ENCODE measurements at regions not wholly inside any gene's neighbourhood (a gene's known extent, or its start where the extent isn't known, plus 50 kb on each side); places are given as distances from the start of the nearest gene placed in this dataset.

- Histone ChIP-seq H3K79me2 (ENCODE audit: low read length) (no peaks in the 10 kb centered on the region), H3K9ac (ENCODE audit: low read length) (no peak overlapping the region), H3K27me3 (ENCODE audit: low read length) (no peaks in the 10 kb centered on the region), H3K4me1 (ENCODE audit: low read length) (no peaks in the 10 kb centered on the region), H2AFZ (ENCODE audit: low read length) (no peak overlapping the region), H3K4me3 (ENCODE audit: low read length) (no peak overlapping the region), H3K27ac (ENCODE audit: low read length) (no peak overlapping the region), H3K9me2 (replicated peaks; ENCODE audit: insufficient read depth, low read length) (no peaks in the 10 kb centered on the region), H3K4me2 (ENCODE audit: low read depth, low read length, poor library complexity, severe bottlenecking) (no peak overlapping the region), H3K9me3 (ENCODE audit: low read length) (no peaks in the 10 kb centered on the region), H4K20me1 (ENCODE audit: insufficient read depth, low read depth, low read length) (no peaks in the 10 kb centered on the region), H3K36me3 (ENCODE audit: insufficient read depth, low read length) (no peaks in the 10 kb centered on the region)
- DNase-seq, result no peak
These were observed 284.8 kb upstream of the FMN2 start for GRCh38 chr1:239806897-239807296.

- Histone ChIP-seq H3K4me2 (ENCODE audit: low read depth, low read length, poor library complexity, severe bottlenecking) (no peak overlapping the region), H2AFZ (ENCODE audit: low read length) (no peak overlapping the region), H3K27me3 (ENCODE audit: low read length) (no peaks in the 10 kb centered on the region), H3K4me3 (ENCODE audit: low read length) (no peak overlapping the region), H3K9ac (ENCODE audit: low read length) (no peak overlapping the region), H3K36me3 (ENCODE audit: insufficient read depth, low read length) (no peaks in the 10 kb centered on the region), H4K20me1 (ENCODE audit: insufficient read depth, low read depth, low read length) (no peaks in the 10 kb centered on the region), H3K9me3 (ENCODE audit: low read length) (no peaks in the 10 kb centered on the region), H3K9me2 (replicated peaks; ENCODE audit: insufficient read depth, low read length) (no peaks in the 10 kb centered on the region), H3K4me1 (ENCODE audit: low read length) (no peaks in the 10 kb centered on the region), H3K79me2 (ENCODE audit: low read length) (no peaks in the 10 kb centered on the region), H3K27ac (ENCODE audit: low read length) (no peak overlapping the region)
- DNase-seq, result no peak
These were observed 284.3 kb upstream of the FMN2 start for GRCh38 chr1:239807361-239807760.

- H3K79me2 ChIP-seq (ENCODE audit: low read length), result no peaks in the 10 kb centered on the region
- H3K4me2 ChIP-seq (ENCODE audit: low read depth, low read length, poor library complexity, severe bottlenecking), result no peak overlapping the region
- H3K36me3 ChIP-seq (ENCODE audit: insufficient read depth, low read length), result no peaks in the 10 kb centered on the region
- H3K9me2 ChIP-seq (replicated peaks; ENCODE audit: insufficient read depth, low read length), result no peaks in the 10 kb centered on the region
- DNase-seq, result no peak
- H2AFZ ChIP-seq (ENCODE audit: low read length), result no peak overlapping the region
- no peaks in the 10 kb centered on the region for H3K9me3 ChIP-seq (ENCODE audit: low read length)
- H3K4me1 ChIP-seq (ENCODE audit: low read length), result no peaks in the 10 kb centered on the region
- H3K9ac ChIP-seq (ENCODE audit: low read length), result no peak overlapping the region
- no peak overlapping the region for H3K4me3 ChIP-seq (ENCODE audit: low read length)
- H4K20me1 ChIP-seq (ENCODE audit: insufficient read depth, low read depth, low read length), result no peaks in the 10 kb centered on the region
- no peaks in the 10 kb centered on the region for H3K27me3 ChIP-seq (ENCODE audit: low read length)
- H3K27ac ChIP-seq (ENCODE audit: low read length), result no peak overlapping the region
These were observed 281.6 kb upstream of the FMN2 start for GRCh38 chr1:239810061-239810481.

GRCh38 chr1:239811211-239811885 is 280.3 kb upstream of the FMN2 start:
- no peaks in the 10 kb centered on the region for H3K79me2 ChIP-seq (ENCODE audit: low read length)
- H3K9ac ChIP-seq (ENCODE audit: low read length), result no peak overlapping the region
- no peak for DNase-seq
- no peak overlapping the region for H3K27ac ChIP-seq (ENCODE audit: low read length)
- H3K4me2 ChIP-seq (ENCODE audit: low read depth, low read length, poor library complexity, severe bottlenecking), result no peak overlapping the region
- no peaks in the 10 kb centered on the region for H3K36me3 ChIP-seq (ENCODE audit: insufficient read depth, low read length)
- H3K27me3 ChIP-seq (ENCODE audit: low read length), result no peaks in the 10 kb centered on the region
- H3K4me1 ChIP-seq (ENCODE audit: low read length), result no peaks in the 10 kb centered on the region
- no peaks in the 10 kb centered on the region for H4K20me1 ChIP-seq (ENCODE audit: insufficient read depth, low read depth, low read length)
- H3K9me2 ChIP-seq (replicated peaks; ENCODE audit: insufficient read depth, low read length), result no peaks in the 10 kb centered on the region
- H2AFZ ChIP-seq (ENCODE audit: low read length), result no peak overlapping the region
- no peak overlapping the region for H3K4me3 ChIP-seq (ENCODE audit: low read length)
- H3K9me3 ChIP-seq (ENCODE audit: low read length), result no peaks in the 10 kb centered on the region

GRCh38 chr1:239812580-239812979 is 279.1 kb upstream of the FMN2 start:
- Histone ChIP-seq H3K36me3 (ENCODE audit: insufficient read depth, low read length) (no peaks in the 10 kb centered on the region), H3K27ac (ENCODE audit: low read length) (no peak overlapping the region)

GRCh38 chr1:239814306-239814881 is 277.3 kb upstream of the FMN2 start:
- Histone ChIP-seq H3K36me3 (ENCODE audit: insufficient read depth, low read length) (no peaks in the 10 kb centered on the region), H3K9me2 (replicated peaks; ENCODE audit: insufficient read depth, low read length) (no peaks in the 10 kb centered on the region), H3K79me2 (ENCODE audit: low read length) (no peaks in the 10 kb centered on the region), H4K20me1 (ENCODE audit: insufficient read depth, low read depth, low read length) (no peaks in the 10 kb centered on the region), H3K4me1 (ENCODE audit: low read length) (no peaks in the 10 kb centered on the region), H3K4me3 (ENCODE audit: low read length) (no peak overlapping the region), H2AFZ (ENCODE audit: low read length) (no peak overlapping the region), H3K4me2 (ENCODE audit: low read depth, low read length, poor library complexity, severe bottlenecking) (no peak overlapping the region), H3K9me3 (ENCODE audit: low read length) (no peaks in the 10 kb centered on the region), H3K9ac (ENCODE audit: low read length) (no peak overlapping the region), H3K27ac (ENCODE audit: low read length) (no peak overlapping the region), H3K27me3 (ENCODE audit: low read length) (no peaks in the 10 kb centered on the region)
- no peak for DNase-seq

More at GRCh38 chr1:239812580-239812979, 279.1 kb upstream of the FMN2 start:
- no peak overlapping the region for H3K9ac ChIP-seq (ENCODE audit: low read length)
- H3K9me3 ChIP-seq (ENCODE audit: low read length), result no peaks in the 10 kb centered on the region
- DNase-seq, result no peak
- no peaks in the 10 kb centered on the region for H3K79me2 ChIP-seq (ENCODE audit: low read length)
- H3K9me2 ChIP-seq (replicated peaks; ENCODE audit: insufficient read depth, low read length), result no peaks in the 10 kb centered on the region
- no peak overlapping the region for H3K4me2 ChIP-seq (ENCODE audit: low read depth, low read length, poor library complexity, severe bottlenecking)
- no peak overlapping the region for H3K4me3 ChIP-seq (ENCODE audit: low read length)
- no peak overlapping the region for H2AFZ ChIP-seq (ENCODE audit: low read length)
- no peaks in the 10 kb centered on the region for H3K27me3 ChIP-seq (ENCODE audit: low read length)
- no peaks in the 10 kb centered on the region for H3K4me1 ChIP-seq (ENCODE audit: low read length)
- no peaks in the 10 kb centered on the region for H4K20me1 ChIP-seq (ENCODE audit: insufficient read depth, low read depth, low read length)

- Histone ChIP-seq H3K9ac (ENCODE audit: low read length) (no peak overlapping the region), H3K36me3 (ENCODE audit: insufficient read depth, low read length) (no peaks in the 10 kb centered on the region), H3K9me3 (ENCODE audit: low read length) (no peaks in the 10 kb centered on the region), H3K27me3 (ENCODE audit: low read length) (no peaks in the 10 kb centered on the region), H2AFZ (ENCODE audit: low read length) (no peak overlapping the region), H3K79me2 (ENCODE audit: low read length) (no peaks in the 10 kb centered on the region), H3K4me1 (ENCODE audit: low read length) (no peaks in the 10 kb centered on the region), H3K4me2 (ENCODE audit: low read depth, low read length, poor library complexity, severe bottlenecking) (no peak overlapping the region), H3K9me2 (replicated peaks; ENCODE audit: insufficient read depth, low read length) (no peaks in the 10 kb centered on the region), H3K27ac (ENCODE audit: low read length) (no peak overlapping the region), H3K4me3 (ENCODE audit: low read length) (no peak overlapping the region), H4K20me1 (ENCODE audit: insufficient read depth, low read depth, low read length) (no peaks in the 10 kb centered on the region)
- no peak for DNase-seq
These were observed 276.6 kb upstream of the FMN2 start for GRCh38 chr1:239815074-239815473.

- Histone ChIP-seq H3K4me3 (ENCODE audit: low read length) (no peak overlapping the region), H3K9ac (ENCODE audit: low read length) (no peak overlapping the region), H3K27ac (ENCODE audit: low read length) (no peak overlapping the region), H3K4me2 (ENCODE audit: low read depth, low read length, poor library complexity, severe bottlenecking) (no peak overlapping the region), H3K36me3 (ENCODE audit: insufficient read depth, low read length) (no peaks in the 10 kb centered on the region), H3K4me1 (ENCODE audit: low read length) (no peaks in the 10 kb centered on the region), H2AFZ (ENCODE audit: low read length) (no peak overlapping the region), H3K27me3 (ENCODE audit: low read length) (no peaks in the 10 kb centered on the region), H3K9me3 (ENCODE audit: low read length) (no peaks in the 10 kb centered on the region), H4K20me1 (ENCODE audit: insufficient read depth, low read depth, low read length) (no peaks in the 10 kb centered on the region), H3K79me2 (ENCODE audit: low read length) (no peaks in the 10 kb centered on the region), H3K9me2 (replicated peaks; ENCODE audit: insufficient read depth, low read length) (no peaks in the 10 kb centered on the region)
- no peak for DNase-seq
These were observed 275.5 kb upstream of the FMN2 start for GRCh38 chr1:239816081-239816782.
